Mesodermal cell (in vitro differentiated cells): ENCODE measurements at regions not wholly inside any gene's neighbourhood (a gene's known extent, or its start where the extent isn't known, plus 50 kb on each side); places are given as distances from the start of the nearest gene placed in this dataset.

ENCODE experiments used
- H3K27ac ChIP-seq: 2 replicates; pipeline ENCODE4 v1.7.0; 2013; ENCODE audit warnings: mild to moderate bottlenecking, low read depth, low read length, moderate library complexity; ENCODE audit not compliant: severe bottlenecking
- H3K36me3 ChIP-seq: 2 replicates; pipeline ENCODE4 v1.7.1; 2013; ENCODE audit warnings: mild to moderate bottlenecking, low read length, moderate library complexity; ENCODE audit not compliant: control insufficient read depth, insufficient read depth
- H3K4me1 ChIP-seq: one replicate; pipeline ENCODE4 v1.7.1; 2013; ENCODE audit warnings: mild to moderate bottlenecking, low read length; ENCODE audit not compliant: insufficient read depth, control insufficient read depth, poor library complexity, severe bottlenecking
- H3K4me3 ChIP-seq: 2 replicates; pipeline ENCODE4 v1.7.0; 2013; ENCODE audit warnings: low read length, control low read depth, mild to moderate bottlenecking; ENCODE audit not compliant: insufficient read depth, poor library complexity, severe bottlenecking; ENCODE audit errors: extremely low read depth
- H3K9me3 ChIP-seq: 2 replicates; pipeline ENCODE4 v1.7.1; 2013; ENCODE audit warnings: mild to moderate bottlenecking, low read length, moderate library complexity; ENCODE audit not compliant: control insufficient read depth
- WGBS, 2 experiments: methylation state at CpG; one replicate each; pipeline ENCODE4 v1.1.5; 2013; ENCODE audit warnings: missing lambda C conversion rate in 2 of 2; ENCODE audit not compliant: insufficient coverage in 2 of 2; 5-methylcytosine and 5-hydroxymethylcytosine counted together

GRCh38 chr2:238997137-238997390, 149.2 kb downstream of the TWIST2 start:
- Histone ChIP-seq H3K9me3 (peaks cover 9% of the 10 kb centered on the region), H3K27ac (no peak overlapping the region), H3K4me3 (no peak overlapping the region), H3K36me3 (no peaks in the 10 kb centered on the region), H3K4me1 (no peaks in the 10 kb centered on the region)
- WGBS, 2 experiments: 80 to 90% methylated on average over 10 of the region's 10 CpGs

GRCh38 chr2:238997684-238998083, 149.8 kb downstream of the TWIST2 start:
- Histone ChIP-seq H3K4me3 (no peak overlapping the region), H3K36me3 (no peaks in the 10 kb centered on the region), H3K27ac (no peak overlapping the region), H3K4me1 (no peaks in the 10 kb centered on the region), H3K9me3 (peaks cover 9% of the 10 kb centered on the region)
- 84 to 91% methylated on average over 6 to 9 of the region's 10 CpGs for WGBS, 2 experiments
